A549 (cell line): ENCODE measurements at regions not wholly inside any gene's neighbourhood (a gene's known extent, or its start where the extent isn't known, plus 50 kb on each side); places are given as distances from the start of the nearest gene placed in this dataset.

Source experiments
- ATAC-seq, 2 experiments: fragments of 200-7000 bp in 1 of 2; fragments of >200 bp in 1 of 2; cut with Nextera tagmentation in 1 of 2; cut with Tn5 transposase in 1 of 2; 3 replicates each; pipeline versions ENCODE4 v1.8.0 to v1.9.1; 2018 to 2020; ENCODE audit warnings: mild to moderate bottlenecking in 1 of 2, moderate library complexity in 1 of 2
- CTCF ChIA-PET: fragments of 300-600 bp; sonication (Branson Sonifier 250); formaldehyde crosslinking; extraction: SDS; loops from one replicate; lab custom pipeline; 2021; ENCODE audit warnings: antibody characterized with exemption, inconsistent platforms; lab: Yijun Ruan, JAX
- POLR2A ChIA-PET: fragments of 350-600 bp; formaldehyde crosslinking; extraction: SDS; loops from one replicate; lab custom pipeline; 2021; ENCODE audit warnings: antibody characterized with exemption, inconsistent platforms; lab: Yijun Ruan, JAX
- DNase-seq, 2 experiments: peaks; one replicate each; pipeline versions ENCODE4 v3.0.0 to v3.0.0-alpha.2; 2011 to 2016; ENCODE audit warnings: low read depth in 1 of 2, low spot score in 1 of 2
- FAIRE-seq: peaks from 2 replicates; lab custom pipeline; 2011; peaks lifted over from hg19 to GRCh38; lab: Jason Lieb, UNC
- H3K27ac ChIP-seq, 2 experiments: fragments of >200 bp; sonication (Bioruptor Twin); formaldehyde crosslinking; 3 replicates each; pipeline ENCODE4 v1.5.1; 2016 to 2017
- H3K4me1 ChIP-seq: fragments of >200 bp; sonication (Bioruptor Twin); formaldehyde crosslinking; 3 replicates; pipeline ENCODE4 v1.6.1; 2016
- H3K4me2 ChIP-seq: fragments of >200 bp; sonication (Bioruptor Twin); formaldehyde crosslinking; 3 replicates; pipeline ENCODE4 v1.6.1; 2016
- H3K4me3 ChIP-seq: fragments of >200 bp; sonication (Bioruptor Twin); formaldehyde crosslinking; 3 replicates; pipeline ENCODE4 v1.5.1; 2016
- H3K9me3 ChIP-seq: fragments of >200 bp; sonication (Bioruptor Twin); formaldehyde crosslinking; 3 replicates; pipeline ENCODE4 v1.6.1; 2016
- CHD2 ChIP-seq: fragments of 150-350 bp; IDR thresholded peaks from 2 replicates; pipeline ENCODE4 v1.6.1; 2014; ENCODE audit warnings: low read length; ENCODE audit not compliant: partially characterized antibody
- CTCF ChIP-seq: fragments of >200 bp; sonication (Bioruptor Twin); formaldehyde crosslinking; IDR thresholded peaks from 3 replicates; pipeline ENCODE4 v1.5.1; 2016
- E2F6 ChIP-seq: IDR thresholded peaks from 2 replicates; pipeline ENCODE4 v1.6.1; 2012; ENCODE audit warnings: low read depth, borderline replicate concordance
- EHMT2 ChIP-seq: fragments of 200-600 bp; sonication (generic); IDR thresholded peaks from 2 replicates; pipeline ENCODE4 v1.6.1; 2016; ENCODE audit warnings: antibody characterized with exemption, low read depth, mild to moderate bottlenecking, moderate library complexity
- EP300 ChIP-seq, 2 experiments: fragments of >200 bp; sonication (Bioruptor Twin); formaldehyde crosslinking; IDR thresholded peaks; 2 replicates in 1 of 2; 3 replicates in 1 of 2; pipeline ENCODE4 v1.6.1; 2016 to 2017
- ESRRA ChIP-seq: fragments of 150-350 bp; IDR thresholded peaks from 2 replicates; pipeline ENCODE4 v1.6.1; 2014; ENCODE audit warnings: mild to moderate bottlenecking, low read length, borderline replicate concordance
- FOSB ChIP-seq: fragments of 250-450 bp; sonication (Bioruptor Pico); IDR thresholded peaks from 2 replicates; pipeline ENCODE4 v1.5.0; 2020; ENCODE audit warnings: mild to moderate bottlenecking, moderate library complexity
- GATA3 ChIP-seq: IDR thresholded peaks from 2 replicates; pipeline ENCODE4 v1.6.1; 2012; ENCODE audit warnings: borderline replicate concordance
- HDAC2 ChIP-seq: fragments of 200-600 bp; sonication (generic); IDR thresholded peaks from 2 replicates; pipeline ENCODE4 v1.6.1; 2016
- HES2 ChIP-seq: fragments of >200 bp; sonication (Bioruptor Twin); formaldehyde crosslinking; IDR thresholded peaks from 2 replicates; pipeline ENCODE4 v1.6.1; 2016
- HOXA7 ChIP-seq: fragments of 250-450 bp; sonication (Bioruptor Pico); IDR thresholded peaks from 2 replicates; pipeline ENCODE4 v1.5.0; 2020; ENCODE audit warnings: mild to moderate bottlenecking, moderate library complexity
- HOXB13 ChIP-seq: fragments of 250-450 bp; sonication (Bioruptor Pico); IDR thresholded peaks from 2 replicates; pipeline ENCODE4 v1.5.0; 2020; ENCODE audit warnings: low read depth, mild to moderate bottlenecking, moderate library complexity
- HOXB5 ChIP-seq: fragments of 250-450 bp; sonication (Bioruptor Pico); IDR thresholded peaks from 2 replicates; pipeline ENCODE4 v1.5.0; 2020; ENCODE audit warnings: mild to moderate bottlenecking, moderate library complexity
- JUN ChIP-seq, 2 experiments: fragments of >200 bp; sonication (Bioruptor Twin); formaldehyde crosslinking; IDR thresholded peaks; 2 replicates in 1 of 2; 3 replicates in 1 of 2; pipeline ENCODE4 v1.6.1; 2016 to 2017
- JUNB ChIP-seq: fragments of >200 bp; sonication (Bioruptor Twin); formaldehyde crosslinking; IDR thresholded peaks from 2 replicates; pipeline ENCODE4 v1.6.1; 2016
- MAFK ChIP-seq: fragments of 450-650 bp; IDR thresholded peaks from 2 replicates; pipeline ENCODE4 v1.6.1; 2014; ENCODE audit not compliant: partially characterized antibody
- MAZ ChIP-seq: fragments of 150-350 bp; IDR thresholded peaks from 2 replicates; pipeline ENCODE4 v1.6.1; 2014; ENCODE audit warnings: antibody characterized with exemption, low read depth, low read length, borderline replicate concordance
- NPAS2 ChIP-seq: fragments of 250-450 bp; sonication (Bioruptor Pico); IDR thresholded peaks from 2 replicates; pipeline ENCODE4 v1.8.0; 2022; ENCODE audit warnings: mild to moderate bottlenecking, moderate library complexity, borderline replicate concordance
- NR3C1 ChIP-seq: fragments of >200 bp; sonication (Bioruptor Twin); formaldehyde crosslinking; IDR thresholded peaks from 3 replicates; pipeline ENCODE4 v1.6.1; 2017
- PBX3 ChIP-seq: IDR thresholded peaks from 2 replicates; pipeline ENCODE4 v1.6.1; 2012
- POLR2AphosphoS2 ChIP-seq: conservative IDR thresholded peaks from 2 replicates; pipeline ENCODE4 v1.6.1; 2012; ENCODE audit warnings: low read length, improper control_type of control experiment, inconsistent platforms
- RCOR1 ChIP-seq: fragments of 150-350 bp; IDR thresholded peaks from 2 replicates; pipeline ENCODE4 v1.6.1; 2014; ENCODE audit warnings: antibody characterized with exemption, low read length, low read depth
- RFX5 ChIP-seq: fragments of 450-650 bp; IDR thresholded peaks from 2 replicates; pipeline ENCODE4 v1.7.1; 2014; ENCODE audit warnings: antibody characterized with exemption, mild to moderate bottlenecking, moderate library complexity
- RNF2 ChIP-seq: fragments of 200-600 bp; sonication (generic); IDR thresholded peaks from 2 replicates; pipeline ENCODE4 v1.6.1; 2016; ENCODE audit warnings: low read depth, mild to moderate bottlenecking, antibody characterized with exemption, moderate library complexity, borderline replicate concordance
- SMC3 ChIP-seq: fragments of >200 bp; sonication (Bioruptor Twin); formaldehyde crosslinking; IDR thresholded peaks from 3 replicates; pipeline ENCODE4 v1.6.1; 2018; ENCODE audit warnings: inconsistent platforms
- TFCP2L1 ChIP-seq: fragments of 250-450 bp; sonication (Bioruptor Pico); IDR thresholded peaks from 2 replicates; pipeline ENCODE4 v1.5.0; 2021; ENCODE audit warnings: mild to moderate bottlenecking
- TP53 ChIP-seq: fragments of 250-450 bp; sonication (Bioruptor Pico); IDR thresholded peaks from 2 replicates; pipeline ENCODE4 v1.5.0; 2021; ENCODE audit warnings: mild to moderate bottlenecking, moderate library complexity
- ZC3H11A ChIP-seq: fragments of 450-650 bp; IDR thresholded peaks from 2 replicates; pipeline ENCODE4 v1.6.1; 2014; ENCODE audit warnings: antibody characterized with exemption, mild to moderate bottlenecking
- ZFP36 ChIP-seq: fragments of 450-650 bp; IDR thresholded peaks from 2 replicates; pipeline ENCODE4 v1.6.1; 2014; ENCODE audit warnings: borderline replicate concordance; ENCODE audit not compliant: partially characterized antibody
- ZNF302 ChIP-seq: fragments of 250-450 bp; sonication (Bioruptor Pico); IDR thresholded peaks from 2 replicates; pipeline ENCODE4 v1.9.0; 2021; ENCODE audit warnings: inconsistent platforms, mild to moderate bottlenecking, moderate library complexity
- WGBS: methylation state at CpG from one replicate; pipeline ENCODE4 v1.1.6; 2017; ENCODE audit errors: missing lambda C conversion rate; 5-methylcytosine and 5-hydroxymethylcytosine counted together
- TF ChIP-seq, protein P1 (sequence below): fragments of 450-650 bp; IDR thresholded peaks from 2 replicates; pipeline ENCODE4 v1.6.1; 2014; ENCODE audit warnings: antibody characterized with exemption

DNA sequence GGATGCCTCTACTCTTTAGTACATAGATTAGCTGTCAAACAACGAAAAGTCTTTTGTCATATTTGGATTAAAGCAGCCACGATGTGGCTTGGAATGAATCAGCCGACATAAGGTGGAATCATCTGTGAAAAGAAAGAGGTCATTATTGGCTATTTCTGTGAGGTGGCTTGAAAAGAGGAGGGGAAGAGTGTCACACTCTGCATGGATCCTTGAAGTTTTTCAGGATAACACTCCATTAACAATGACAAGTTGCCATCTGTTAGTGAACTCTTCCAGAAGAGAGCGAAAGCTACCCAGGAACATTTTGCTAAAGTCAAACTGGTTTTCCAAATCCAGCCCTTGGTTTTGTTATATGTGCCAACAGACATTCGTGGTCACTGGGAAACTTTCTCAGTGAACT is 1604.8 kb downstream of the OLFM4 start:
- no peaks in the 10 kb centered on the region for H3K4me1 ChIP-seq
- no peak overlapping the region for H3K4me2 ChIP-seq
- H3K9me3 ChIP-seq: no peaks in the 10 kb centered on the region
- FAIRE-seq (no peak), ATAC-seq (no peak), DNase-seq (no peak)
- TF ChIP-seq ZFP36 (no peak), GATA3 (no peak), ESRRA (no peak), RNF2 (no peak), NR3C1 (no peak), JUNB (no peak), POLR2AphosphoS2 (no peak), FOSB (CRISPR knock-in tag) (no peak), CHD2 (no peak), CTCF (no peak), ZC3H11A (no peak), SMC3 (no peak), TP53 (no peak)
- POLR2A ChIA-PET: no interaction called here
- H3K4me3 ChIP-seq: no peak overlapping the region
- CTCF ChIA-PET: no interaction called here
- H3K27ac ChIP-seq: no peak overlapping the region
- WGBS: 18% methylated on average over 5 of the region's 5 CpGs

DNA sequence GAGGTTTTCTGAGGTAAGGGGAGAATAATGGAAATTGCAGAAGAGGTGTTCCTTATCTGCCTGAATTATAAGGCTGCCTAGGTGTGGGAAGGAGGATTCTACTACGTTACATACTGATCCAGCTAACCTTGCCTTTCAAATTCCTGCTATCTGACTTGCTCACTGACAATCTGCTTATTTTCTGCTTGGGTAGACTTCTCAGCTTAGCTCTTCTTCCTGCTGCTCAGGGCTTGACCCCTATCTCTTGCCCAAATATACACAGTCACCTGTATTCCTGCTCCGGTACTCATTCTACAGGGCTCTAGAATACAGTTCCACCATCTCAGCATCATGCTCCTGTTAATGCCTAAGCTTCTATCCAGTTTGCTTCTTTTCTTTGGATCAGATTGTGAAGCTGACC is 1607.6 kb downstream of the OLFM4 start:
- ChIA-PET CTCF (no interaction called here), POLR2A (no interaction called here)
- no peak for DNase-seq
- FAIRE-seq: no peak
- Histone ChIP-seq H3K27ac (no peak overlapping the region), H3K4me1 (no peaks in the 10 kb centered on the region), H3K9me3 (no peaks in the 10 kb centered on the region), H3K4me3 (no peak overlapping the region)
- 0% methylated on average over 2 of the region's 2 CpGs for WGBS
- no peak for ATAC-seq
- no peak for TF ChIP-seq HOXB13 (CRISPR knock-in tag)
- TF ChIP-seq MAFK: no peak
- TF ChIP-seq EP300 (IDR thresholded peaks at IDR 0.05): no peak
- TF ChIP-seq CTCF: no peak
- TF ChIP-seq RFX5: no peak
- TF ChIP-seq NPAS2 (CRISPR knock-in tag): no peak
- no peak for TF ChIP-seq JUN (IDR thresholded peaks at IDR 0.05)
- TF ChIP-seq, protein P1, sequence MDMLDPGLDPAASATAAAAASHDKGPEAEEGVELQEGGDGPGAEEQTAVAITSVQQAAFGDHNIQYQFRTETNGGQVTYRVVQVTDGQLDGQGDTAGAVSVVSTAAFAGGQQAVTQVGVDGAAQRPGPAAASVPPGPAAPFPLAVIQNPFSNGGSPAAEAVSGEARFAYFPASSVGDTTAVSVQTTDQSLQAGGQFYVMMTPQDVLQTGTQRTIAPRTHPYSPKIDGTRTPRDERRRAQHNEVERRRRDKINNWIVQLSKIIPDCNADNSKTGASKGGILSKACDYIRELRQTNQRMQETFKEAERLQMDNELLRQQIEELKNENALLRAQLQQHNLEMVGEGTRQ: no peak
- TF ChIP-seq RCOR1: no peak
- TF ChIP-seq HDAC2: no peak
- no peak for TF ChIP-seq ZNF302 (CRISPR knock-in tag)
- no peak for TF ChIP-seq HES2
- TF ChIP-seq HOXA7 (CRISPR knock-in tag): no peak
- TF ChIP-seq FOSB (CRISPR knock-in tag): no peak
- no peak for TF ChIP-seq PBX3
- no peak for TF ChIP-seq HOXB5 (CRISPR knock-in tag)
- TF ChIP-seq E2F6: no peak
- no peak for TF ChIP-seq TFCP2L1
- no peak for TF ChIP-seq EHMT2
- no peak for TF ChIP-seq MAZ
- TF ChIP-seq, all 56 proteins: peak for 0
- no peak overlapping the region for H3K4me2 ChIP-seq
